Stimulated activated CD8-positive, alpha-beta memory T cell treated with anti-CD3 and anti-CD28 coated beads, Interleukin-2, amount 100 ng/mL, for 48 hours (primary cell): ENCODE measurements at regions not wholly inside any gene's neighbourhood (a gene's known extent, or its start where the extent isn't known, plus 50 kb on each side); places are given as distances from the start of the nearest gene placed in this dataset.

ENCODE experiments used
- DNase-seq, 2 donors: peaks; one replicate each; pipeline ENCODE4 v3.0.0-alpha.2; 2020; ENCODE audit warnings: low read depth in 2 of 2

DNA sequence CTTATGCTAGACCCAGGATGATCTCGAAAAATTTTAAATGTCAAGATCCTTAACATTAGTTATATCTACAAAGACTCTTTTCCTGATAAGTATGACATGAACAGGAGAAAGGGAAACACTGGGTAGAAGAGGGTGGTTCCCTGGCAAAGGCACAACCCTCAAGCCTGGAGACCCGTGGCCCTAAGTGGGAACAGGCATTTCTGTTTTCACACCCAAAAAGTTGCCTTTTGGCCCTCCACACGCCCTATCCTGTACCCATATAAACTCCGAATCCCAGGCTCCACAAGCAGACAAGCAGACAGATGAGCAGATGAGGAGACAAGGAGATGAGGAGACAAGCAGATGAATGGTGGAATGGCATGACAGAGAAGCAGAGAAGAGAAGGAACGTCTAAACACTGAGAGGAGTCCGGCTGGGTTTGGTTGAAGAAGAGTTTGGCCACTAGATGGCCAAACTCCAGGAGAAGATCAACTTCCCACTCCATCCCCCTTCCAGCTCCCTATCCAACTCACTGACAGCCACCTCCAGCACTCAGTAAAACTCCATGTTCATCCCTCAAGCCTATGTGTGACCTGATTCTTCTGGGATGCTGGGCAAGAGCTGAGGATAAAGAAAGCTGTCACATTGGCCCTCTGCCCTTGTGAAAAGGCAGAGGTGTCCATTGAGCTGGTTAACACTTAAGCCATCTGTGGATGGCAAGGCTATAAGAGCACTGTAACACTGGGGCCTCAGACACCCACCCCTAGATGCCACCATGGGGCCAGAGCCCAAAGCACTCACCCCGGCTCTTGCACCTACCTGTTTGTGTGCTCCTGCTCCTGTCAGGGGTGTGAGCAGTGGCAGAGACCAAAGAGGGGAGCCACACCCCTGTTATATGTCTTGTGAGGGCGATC lies 139.6 kb upstream of the FAM20A start:
- DNase-seq, result no peak

DNA sequence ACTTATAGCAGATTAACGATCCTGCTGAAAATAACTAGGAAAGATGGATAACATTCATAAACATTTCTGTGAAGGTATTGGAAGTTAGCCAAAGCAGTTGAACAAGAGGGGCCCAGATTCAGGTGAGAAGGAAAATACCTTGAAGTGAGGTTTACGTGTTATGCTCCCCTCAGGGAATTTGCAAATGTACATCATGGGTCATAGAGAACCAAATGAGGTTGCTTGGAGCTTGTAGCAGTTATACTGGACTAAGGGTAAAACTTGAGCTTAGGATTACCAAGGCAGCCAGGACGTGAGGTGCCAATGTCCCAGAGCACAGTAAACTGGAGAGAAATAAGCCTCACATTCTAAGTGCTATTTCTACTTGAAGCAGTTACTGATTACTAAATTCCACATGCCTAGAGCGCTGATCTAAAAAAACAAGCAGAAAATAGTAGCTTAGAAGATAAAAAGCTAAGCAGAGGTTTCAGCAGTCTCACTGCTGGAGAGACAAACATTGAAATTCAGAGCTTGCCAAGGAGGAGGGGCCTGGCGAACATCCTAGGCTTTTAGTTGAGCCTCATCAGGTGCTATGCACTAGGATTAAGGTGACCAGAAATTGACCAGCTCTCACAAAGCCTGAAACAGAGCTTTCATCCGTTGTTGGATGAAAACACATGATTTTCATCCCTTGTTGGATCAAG lies 136.7 kb upstream of the FAM20A start:
- no peak for DNase-seq

DNA sequence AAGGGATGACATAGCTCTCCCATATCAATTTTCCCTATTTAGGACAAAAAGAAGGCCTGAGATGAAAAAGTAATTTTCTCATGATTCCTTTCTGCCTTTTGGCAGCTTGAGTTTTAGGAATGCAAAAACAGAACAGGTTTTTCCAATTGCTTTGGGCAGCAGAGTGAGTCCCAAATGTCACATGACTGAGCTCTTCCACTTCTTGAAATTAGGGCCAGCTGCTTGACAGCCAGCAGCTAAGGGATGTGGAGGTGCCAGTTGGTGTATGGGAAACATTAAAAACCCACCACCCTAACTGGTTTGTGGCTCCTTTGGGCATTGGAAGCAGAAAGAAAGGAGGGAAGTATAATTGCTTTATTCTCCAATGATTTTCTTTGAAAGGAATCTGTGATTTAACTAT lies 133.8 kb upstream of the FAM20A start:
- DNase-seq, result no peak

DNA sequence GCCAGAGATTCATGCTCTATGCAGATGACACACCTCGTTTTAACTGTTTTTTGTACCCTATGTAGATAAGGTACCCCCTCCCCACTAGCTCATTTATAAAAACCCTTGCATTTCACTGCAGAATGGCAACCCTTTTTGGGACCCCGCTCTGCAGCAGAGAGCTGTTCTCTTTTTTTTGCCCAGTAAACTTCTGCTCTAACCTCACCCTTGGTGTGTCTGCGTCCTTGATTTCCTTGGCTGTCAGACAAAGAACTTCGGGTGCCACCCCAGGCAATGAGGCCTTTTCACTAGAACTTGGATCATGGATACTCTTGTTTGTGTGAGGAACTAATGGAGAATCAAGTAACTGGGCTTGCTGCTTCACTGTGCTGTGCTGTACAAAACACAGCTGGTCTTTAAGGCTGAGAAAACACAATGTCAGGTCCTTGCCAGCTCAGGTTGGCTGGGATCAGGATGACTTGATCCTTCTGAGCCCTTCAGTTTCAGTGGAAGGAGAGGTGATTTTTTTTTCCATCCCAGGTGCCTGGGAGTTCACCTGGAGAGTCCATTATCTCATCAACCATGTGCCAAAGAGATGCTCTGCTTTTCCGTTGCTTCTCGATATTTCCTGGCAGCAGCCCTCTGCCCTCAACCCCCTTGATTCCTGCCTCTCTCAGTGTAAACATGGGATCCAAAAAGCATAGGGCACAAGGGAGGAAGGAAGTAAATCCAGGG lies 133.2 kb upstream of the FAM20A start:
- no peak for DNase-seq

DNA sequence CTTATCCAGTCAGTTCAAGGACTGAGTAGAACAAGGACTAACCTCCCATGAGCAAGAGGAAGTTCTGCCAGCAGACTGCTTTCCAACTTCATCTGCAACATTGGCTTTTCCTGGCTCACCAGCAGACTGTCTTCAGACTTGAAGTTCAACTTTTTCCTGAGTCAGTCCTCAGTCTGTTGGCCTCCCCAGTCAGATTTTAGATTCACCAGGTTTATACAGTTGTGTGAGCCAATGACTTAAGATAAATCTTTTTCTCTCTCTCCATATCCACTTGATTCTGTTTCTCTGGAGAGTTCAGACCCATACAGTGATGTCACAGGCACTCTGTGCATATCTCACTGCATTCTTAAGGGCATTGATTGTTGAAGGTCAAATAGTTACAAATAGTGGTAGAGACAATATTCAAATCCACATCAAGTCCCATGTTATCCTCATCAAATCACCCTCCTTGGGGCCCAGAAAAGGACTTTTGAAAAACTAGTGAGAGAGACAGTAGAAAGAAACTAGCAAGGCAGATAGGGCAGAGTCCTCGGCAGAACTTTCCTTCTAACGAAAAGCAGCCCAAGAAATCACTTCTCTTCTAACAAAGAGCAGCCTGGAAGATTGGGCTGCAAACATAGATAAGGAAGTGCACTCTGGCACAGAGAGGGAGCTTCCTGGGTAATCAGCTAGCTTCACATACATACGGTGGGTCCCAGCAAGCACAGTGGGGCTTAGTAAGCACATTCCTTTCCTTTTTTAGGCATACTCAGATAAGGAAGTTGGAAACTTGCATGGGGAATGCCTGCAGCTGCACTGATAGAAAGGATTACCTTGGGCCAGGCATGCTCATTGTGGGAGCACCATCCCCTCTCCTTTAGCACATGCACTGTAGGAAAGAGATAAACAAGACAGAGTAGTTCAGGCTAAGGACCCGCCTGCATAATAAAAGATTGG lies 132.3 kb upstream of the FAM20A start:
- no peak for DNase-seq

DNA sequence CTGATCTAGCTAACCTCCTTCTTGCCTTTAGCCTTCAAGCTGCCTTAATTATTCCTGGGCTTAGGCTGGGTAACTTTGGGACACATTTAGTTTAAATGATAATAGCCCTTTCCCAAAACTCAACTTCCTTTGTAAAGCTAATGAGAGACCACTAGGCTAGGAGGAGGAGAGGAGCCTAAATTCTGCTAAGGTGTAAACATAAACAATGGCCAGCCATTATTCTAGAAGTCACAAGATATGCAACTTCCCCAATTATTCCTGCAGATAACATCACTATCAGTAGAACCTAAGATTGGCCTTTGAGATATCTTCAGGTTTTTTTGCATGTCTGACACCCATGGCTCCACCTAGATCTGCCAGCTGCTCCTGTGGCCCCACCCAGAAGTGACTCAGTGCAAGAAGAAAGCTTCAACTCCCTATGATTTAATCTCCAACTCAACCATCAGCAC lies 131.2 kb upstream of the FAM20A start:
- no peak for DNase-seq

DNA sequence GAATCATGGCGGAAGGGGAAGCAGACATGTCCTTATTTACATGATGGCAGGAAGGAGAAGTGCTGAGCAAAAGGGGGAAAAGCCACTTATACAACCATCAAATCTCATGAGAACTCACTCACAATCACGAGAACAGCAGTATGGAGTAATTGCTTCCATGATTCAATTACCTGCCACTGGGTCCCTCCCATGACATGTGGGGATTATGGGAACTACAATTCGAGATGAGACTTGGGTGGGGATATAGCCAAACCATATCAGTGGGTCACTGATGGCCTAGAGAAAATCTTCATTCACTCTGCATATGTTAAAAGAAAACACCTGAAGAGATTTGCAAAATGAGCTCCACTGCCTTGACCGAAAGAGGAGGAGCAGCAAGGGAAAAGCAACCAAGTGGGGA lies 130.3 kb upstream of the FAM20A start:
- DNase-seq, result no peak

DNA sequence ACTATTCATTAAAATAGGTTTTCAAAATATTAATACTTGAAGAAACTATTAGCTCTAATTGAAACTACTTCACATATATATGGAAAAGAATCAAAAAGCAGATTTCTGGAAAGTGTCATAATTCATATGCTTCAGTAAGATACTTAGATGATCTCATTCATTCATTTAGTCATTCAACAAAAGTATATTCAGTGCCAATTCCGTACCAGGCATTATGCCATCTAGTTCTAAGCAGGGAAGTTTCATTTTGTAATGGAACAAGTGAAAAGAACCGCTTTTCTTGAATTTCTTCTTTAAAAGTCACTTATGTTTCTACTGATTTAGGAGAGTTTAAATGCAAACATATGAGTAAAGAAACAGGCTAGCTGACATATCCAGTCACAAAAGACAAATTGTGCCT lies 118.3 kb upstream of the FAM20A start:
- DNase-seq, result no peak

DNA sequence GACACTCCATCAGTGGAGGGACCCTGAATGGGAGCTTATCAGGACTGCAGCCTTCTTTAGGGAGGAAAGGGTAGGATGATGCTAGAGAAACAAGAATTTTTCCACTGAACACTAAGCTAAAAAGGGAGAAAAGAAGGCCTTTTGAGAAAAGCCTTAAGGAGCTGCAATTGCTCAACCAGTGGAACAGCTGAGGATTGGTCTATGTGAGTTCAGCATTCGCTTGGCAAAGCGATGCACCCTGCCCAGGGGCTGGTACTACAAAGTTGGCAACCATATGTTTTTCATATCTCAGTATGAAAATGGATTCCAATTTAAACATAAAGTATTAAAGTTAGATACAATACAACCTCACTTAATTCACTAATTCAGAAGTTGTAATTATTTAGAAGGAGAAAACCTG lies 117.8 kb upstream of the FAM20A start:
- no peak for DNase-seq

DNA sequence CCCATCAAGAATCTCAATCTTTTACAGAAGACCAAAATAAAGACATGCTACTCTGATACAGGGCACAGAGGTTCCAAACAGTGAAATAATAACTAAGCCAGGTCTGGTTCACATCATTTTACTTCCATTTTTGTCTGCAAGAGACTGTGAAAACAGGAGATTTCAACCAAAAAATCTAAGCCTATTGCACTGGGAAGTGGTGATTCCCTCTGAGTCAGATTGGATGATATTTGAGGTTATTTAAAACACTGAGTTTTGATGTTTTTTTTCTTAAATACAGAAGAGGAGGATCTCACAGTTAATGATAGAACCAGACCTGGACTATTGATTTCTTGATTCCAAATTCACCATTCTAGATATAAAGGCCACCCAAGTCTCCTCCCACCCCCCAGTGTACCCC lies 117.3 kb upstream of the FAM20A start:
- DNase-seq, result no peak

DNA sequence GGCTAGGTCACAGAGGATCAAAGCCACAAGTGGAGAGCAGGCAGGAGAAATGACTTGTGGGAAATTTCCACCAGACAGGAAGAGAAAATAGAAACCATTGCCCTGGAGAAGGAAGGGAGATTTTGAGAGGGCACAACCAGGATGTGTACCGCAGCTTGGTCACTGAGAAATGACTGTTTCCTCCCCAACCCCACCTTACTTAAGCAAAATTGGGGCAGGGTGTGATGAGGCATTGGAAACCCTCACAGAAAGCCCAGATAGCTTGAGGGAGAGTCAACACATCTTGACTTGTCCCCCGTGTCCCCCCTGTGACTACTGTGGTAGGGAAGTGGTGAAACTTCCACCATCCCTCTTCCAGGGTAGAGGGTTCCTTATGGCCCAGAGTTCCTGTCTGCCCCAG lies 113.5 kb upstream of the FAM20A start:
- no peak for DNase-seq

DNA sequence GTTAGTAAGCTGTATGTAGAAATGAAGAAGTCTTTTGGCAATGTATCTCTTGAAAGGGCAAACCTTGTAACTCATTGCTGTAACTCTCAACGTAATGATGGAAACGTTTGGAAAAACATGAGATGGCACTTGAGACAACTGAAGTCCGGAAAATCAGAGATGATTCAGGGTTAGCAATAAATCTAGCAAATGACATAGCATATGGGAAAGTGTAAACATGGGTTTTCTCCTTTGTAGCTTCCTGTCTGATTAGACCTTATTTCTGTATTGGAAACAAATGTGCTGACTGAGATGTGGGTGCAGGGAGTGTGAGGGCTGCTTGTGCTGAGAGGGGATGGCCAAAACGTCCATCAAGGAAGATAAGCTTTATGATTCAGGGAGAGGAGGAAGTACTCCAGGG lies 110.7 kb upstream of the FAM20A start:
- DNase-seq, result no peak

DNA sequence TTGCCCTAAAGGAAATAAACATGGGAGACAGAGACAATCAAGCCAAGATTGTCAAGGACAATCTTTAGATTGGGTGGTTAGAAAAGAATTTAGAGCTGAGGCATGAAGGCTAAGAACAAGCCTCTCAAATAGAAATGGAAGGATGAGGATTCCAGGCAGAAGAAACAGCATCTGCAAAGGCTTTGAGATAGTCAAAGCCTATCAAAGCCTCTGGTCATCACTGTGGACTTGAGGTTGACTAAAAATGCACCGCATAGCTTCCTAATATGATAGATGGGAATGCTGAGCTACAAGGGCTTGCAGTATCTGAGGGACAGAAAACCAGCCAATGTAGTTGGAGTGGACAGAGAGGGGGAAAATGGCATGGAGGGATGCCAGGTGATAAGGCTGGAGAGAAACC lies 109.8 kb upstream of the FAM20A start:
- no peak for DNase-seq

DNA sequence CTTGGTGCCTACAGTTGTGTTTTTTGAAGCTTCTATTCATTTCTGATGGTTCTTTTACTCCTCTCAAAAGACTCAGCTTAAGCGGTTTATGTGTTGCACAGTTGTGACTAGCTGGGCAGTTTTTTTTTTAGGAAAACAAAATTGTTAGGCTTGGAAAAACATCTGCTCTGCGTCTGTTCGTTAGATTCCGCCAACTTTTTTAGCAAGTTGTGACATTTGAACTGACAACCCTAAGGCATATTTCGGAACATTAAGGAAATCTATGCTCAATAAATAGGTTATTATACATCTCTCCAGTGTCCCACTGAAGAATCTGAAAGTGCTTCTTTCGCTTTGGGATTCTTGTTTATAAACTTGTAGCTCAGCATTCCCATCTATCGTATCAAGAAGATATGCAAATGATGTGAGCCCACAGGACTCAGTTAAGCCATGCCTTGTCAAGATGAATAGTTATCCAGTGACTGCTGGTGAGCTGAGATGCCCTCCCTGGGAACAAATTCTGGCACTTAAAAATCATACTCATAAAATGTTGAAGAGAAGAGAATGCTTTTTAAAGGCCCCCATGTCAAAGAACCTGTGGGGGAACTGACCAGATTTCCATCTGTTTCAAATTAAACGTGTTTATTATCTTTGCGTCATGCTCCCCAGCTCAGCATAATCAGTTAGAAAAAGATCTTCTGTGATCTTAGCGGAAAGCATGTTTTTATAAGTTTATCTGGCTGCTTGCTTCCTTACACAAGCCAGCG lies 109.0 kb upstream of the FAM20A start:
- no peak for DNase-seq

DNA sequence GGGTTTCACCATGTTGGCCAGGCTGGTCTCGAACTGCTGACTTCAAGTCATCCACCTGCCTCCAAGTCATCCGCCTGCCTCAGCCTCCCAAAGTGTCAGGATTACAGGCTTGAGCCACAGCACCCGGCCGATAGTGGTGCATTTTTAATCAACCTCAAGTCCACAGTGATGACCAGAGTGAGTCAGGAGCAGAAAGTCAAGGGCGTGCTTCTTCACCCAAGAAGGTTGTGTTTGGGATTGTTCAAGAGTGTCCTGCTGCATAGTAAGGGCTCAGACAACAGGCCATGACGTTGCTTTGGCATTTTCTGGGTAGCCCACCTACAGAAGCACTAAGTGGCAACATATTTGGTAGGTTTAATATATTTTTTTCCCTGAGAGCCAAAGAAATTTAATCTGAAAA lies 108.3 kb upstream of the FAM20A start:
- DNase-seq, result no peak

DNA sequence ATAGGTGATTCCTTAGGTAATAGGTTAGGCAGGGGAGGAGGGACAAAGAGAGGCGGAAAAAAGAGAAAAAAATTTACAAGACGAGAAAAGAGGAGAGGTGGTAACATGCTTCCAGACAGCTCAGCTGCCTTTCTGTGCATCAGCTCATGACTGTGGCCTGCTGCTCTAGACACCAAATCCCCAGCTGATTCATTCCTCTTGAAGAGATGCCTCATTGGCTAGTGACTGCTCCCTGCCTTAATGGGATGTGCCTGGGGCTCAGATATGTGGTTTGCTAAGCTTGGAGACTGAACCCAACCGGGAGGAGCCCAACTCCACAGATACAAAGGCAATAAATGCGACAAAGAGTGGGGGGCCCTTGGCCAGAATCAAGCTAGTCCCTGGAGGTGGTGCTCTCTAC lies 105.9 kb upstream of the FAM20A start:
- no peak for DNase-seq

DNA sequence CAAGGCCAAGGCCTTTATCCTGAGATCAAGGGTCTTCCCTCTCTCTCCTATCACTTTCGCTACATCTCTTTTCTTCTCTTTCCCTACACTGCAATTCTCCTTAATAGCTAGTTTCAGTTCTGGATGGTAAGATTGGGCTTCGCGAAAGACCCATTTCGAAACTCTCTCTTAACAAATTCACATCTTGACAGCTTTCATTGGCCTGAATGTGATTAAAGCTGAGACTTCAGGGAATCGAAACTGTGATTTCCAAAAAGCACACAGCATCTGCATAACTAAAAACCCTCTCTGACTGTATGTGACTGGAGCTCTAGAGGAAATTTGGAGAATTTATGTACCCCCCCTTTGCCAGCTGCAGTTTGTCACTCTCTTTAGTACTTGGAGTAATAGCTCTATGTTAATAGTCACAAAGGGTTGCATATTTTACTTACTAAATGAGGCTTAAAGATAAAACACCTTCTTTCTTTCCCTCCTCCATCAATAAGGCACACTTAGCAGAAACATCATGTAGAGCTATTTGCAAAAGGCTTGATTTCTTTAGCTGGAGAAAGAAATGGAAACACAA lies 105.3 kb upstream of the FAM20A start:
- no peak for DNase-seq

DNA sequence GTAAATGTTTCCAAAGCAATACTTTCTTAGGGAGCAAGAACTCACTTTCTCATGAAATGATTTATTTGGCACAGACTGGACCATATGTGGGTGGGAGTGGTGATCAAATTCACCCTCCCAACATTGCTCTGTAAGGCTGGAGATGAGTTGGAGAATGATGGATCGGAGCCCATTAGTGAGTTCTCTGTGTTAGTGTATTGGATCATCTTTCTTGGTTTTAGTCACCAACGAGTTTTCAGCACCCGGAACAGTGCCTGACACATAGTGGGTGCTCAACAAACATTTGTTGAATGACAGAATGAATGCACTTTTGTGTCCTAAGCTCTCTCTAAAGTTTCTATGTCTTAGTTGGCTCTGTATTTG lies 104.5 kb upstream of the FAM20A start:
- DNase-seq, result no peak

DNA sequence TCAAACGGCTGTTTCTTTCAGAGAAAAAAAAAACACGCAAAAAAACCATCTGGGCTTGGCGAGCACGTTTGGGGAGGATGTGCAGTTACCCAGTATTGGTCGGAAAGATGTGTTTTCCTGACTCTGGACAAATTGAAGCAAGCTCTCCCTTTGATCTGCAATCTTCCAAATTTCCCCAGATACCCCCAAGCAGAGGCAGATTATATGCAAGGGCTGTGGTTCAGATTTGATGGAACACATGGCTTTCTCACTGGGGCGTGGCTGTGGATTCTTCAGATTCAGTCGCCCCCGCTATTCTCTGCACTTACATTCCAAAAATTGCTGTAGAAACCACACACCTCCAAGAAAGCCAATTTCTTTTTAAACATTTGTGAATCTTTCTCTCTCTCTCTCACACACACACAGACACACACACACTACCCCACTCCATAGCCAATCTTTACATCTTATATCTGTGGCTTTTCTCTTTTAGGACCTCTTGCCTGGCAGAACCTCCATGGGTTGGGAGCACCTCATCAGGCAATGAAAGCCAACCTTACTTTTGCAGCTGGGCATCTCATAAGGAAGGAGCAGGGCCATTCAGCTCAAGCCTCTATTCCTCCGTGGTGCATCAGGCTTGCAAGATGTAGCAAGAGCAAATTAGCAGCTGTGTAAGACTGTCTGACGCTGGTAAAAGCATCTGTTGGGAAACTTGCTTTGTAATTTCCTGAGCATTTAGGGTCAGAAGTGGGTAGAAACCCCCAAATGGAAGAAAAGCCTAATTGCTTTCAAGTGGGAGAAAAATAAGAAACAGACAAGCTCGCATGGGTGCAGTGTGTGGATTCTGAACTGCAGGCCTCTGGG lies 103.9 kb upstream of the FAM20A start:
- DNase-seq, result no peak

DNA sequence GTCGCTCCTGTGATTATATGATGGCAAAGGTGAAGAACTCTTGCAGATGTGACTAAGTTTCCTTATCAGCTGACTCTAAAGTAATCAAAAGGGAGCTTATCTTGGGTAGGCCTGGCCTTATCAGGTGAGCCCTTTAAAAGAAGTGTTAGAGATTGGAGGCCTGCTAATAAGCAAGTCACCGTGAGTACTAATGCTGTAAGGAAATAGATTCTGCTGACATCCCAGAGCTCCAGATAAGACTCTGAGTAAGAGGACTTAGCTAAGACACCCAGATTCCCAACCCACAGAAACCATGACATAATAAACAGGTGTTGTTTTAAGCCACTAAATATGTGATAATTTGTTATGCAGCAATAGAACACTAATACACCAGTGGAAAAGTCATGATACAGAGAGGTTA lies 99.9 kb upstream of the FAM20A start:
- DNase-seq, result no peak
